ENCODE measurements at regions not wholly inside any gene's neighbourhood (a gene's known extent, or its start where the extent isn't known, plus 50 kb on each side); places are given as distances from the start of the nearest gene placed in this dataset.

- intact Hi-C loops (cut with micrococcal nuclease; ENCODE audit: unreplicated experiment), result no loop called here
- CTCF ChIA-PET, result no interaction called here
Observed at GRCh38 chr3:46113608-46114007, 86.3 kb upstream of the XCR1 start.

DNA sequence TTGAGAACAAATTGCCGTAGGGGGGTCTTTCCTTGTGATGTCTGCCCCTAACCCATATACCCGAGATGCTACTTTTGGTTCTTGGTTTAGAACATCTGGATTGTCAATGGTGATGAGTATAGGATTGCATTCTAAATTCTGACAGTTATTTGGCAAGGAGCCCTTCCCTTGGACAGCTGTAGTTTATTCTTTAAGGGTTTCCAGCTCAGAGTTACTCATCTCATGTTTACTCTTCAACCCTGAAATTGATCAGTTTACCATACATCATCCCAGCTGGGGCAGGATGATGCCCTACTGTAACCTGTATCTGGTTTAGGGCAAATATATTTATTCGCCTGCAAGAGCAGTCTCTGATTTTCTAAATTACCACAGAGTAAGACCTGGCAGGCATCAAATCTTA, 85.7 kb upstream of the XCR1 start:
- Histone ChIP-seq H3K27me3 (replicated peaks; ENCODE audit: insufficient read depth, low read depth, low read length, poor library complexity) (no peaks in the 10 kb centered on the region), H3K27ac (ENCODE audit: low read depth, low read length, poor library complexity, severe bottlenecking) (no peak overlapping the region), H3K36me3 (ENCODE audit: insufficient read depth, low read length, poor library complexity, severe bottlenecking) (no peaks in the 10 kb centered on the region), H3K9me3 (ENCODE audit: low read depth, low read length, poor library complexity, severe bottlenecking) (no peaks in the 10 kb centered on the region), H3K4me3 (ENCODE audit: low read depth, low read length, poor library complexity, severe bottlenecking) (no peak overlapping the region), H3K4me1 (ENCODE audit: insufficient read depth, low read length, poor library complexity, severe bottlenecking) (no peaks in the 10 kb centered on the region)
- BruUV-seq (replicated peaks), result no TSS peak
- ChIA-PET CTCF (no interaction called here), POLR2A (ENCODE audit: low non-redundant PET) (no interaction called here)
- intact Hi-C loops (cut with micrococcal nuclease; ENCODE audit: unreplicated experiment), result no loop called here
- no peak for DNase-seq (ENCODE audit: low spot score)
- no peak for TF ChIP-seq EZH2 (IDR thresholded peaks at IDR 0.05; ENCODE audit: borderline replicate concordance, low read depth, low read length, poor library complexity, severe bottlenecking)
- TF ChIP-seq, protein P1, sequence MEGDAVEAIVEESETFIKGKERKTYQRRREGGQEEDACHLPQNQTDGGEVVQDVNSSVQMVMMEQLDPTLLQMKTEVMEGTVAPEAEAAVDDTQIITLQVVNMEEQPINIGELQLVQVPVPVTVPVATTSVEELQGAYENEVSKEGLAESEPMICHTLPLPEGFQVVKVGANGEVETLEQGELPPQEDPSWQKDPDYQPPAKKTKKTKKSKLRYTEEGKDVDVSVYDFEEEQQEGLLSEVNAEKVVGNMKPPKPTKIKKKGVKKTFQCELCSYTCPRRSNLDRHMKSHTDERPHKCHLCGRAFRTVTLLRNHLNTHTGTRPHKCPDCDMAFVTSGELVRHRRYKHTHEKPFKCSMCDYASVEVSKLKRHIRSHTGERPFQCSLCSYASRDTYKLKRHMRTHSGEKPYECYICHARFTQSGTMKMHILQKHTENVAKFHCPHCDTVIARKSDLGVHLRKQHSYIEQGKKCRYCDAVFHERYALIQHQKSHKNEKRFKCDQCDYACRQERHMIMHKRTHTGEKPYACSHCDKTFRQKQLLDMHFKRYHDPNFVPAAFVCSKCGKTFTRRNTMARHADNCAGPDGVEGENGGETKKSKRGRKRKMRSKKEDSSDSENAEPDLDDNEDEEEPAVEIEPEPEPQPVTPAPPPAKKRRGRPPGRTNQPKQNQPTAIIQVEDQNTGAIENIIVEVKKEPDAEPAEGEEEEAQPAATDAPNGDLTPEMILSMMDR (conservative IDR thresholded peaks at IDR 0.05; ENCODE audit: low read depth, low read length), result no peak

More at GRCh38 chr3:46113608-46114007, 86.3 kb upstream of the XCR1 start:
- H3K4me3 ChIP-seq (ENCODE audit: low read depth, low read length, poor library complexity, severe bottlenecking), result no peak overlapping the region
- no peak for TF ChIP-seq EZH2 (IDR thresholded peaks at IDR 0.05; ENCODE audit: borderline replicate concordance, low read depth, low read length, poor library complexity, severe bottlenecking)
- TF ChIP-seq, protein P1 (conservative IDR thresholded peaks at IDR 0.05; ENCODE audit: low read depth, low read length), result no peak
- no peaks in the 10 kb centered on the region for H3K36me3 ChIP-seq (ENCODE audit: insufficient read depth, low read length, poor library complexity, severe bottlenecking)
- no peaks in the 10 kb centered on the region for H3K9me3 ChIP-seq (ENCODE audit: low read depth, low read length, poor library complexity, severe bottlenecking)
- no TSS peak for BruUV-seq (replicated peaks)
- H3K27me3 ChIP-seq (replicated peaks; ENCODE audit: insufficient read depth, low read depth, low read length, poor library complexity), result no peaks in the 10 kb centered on the region
- POLR2A ChIA-PET (ENCODE audit: low non-redundant PET), result no interaction called here
- no peaks in the 10 kb centered on the region for H3K4me1 ChIP-seq (ENCODE audit: insufficient read depth, low read length, poor library complexity, severe bottlenecking)
- H3K27ac ChIP-seq (ENCODE audit: low read depth, low read length, poor library complexity, severe bottlenecking), result no peak overlapping the region
- DNase-seq (ENCODE audit: low spot score), result no peak

- H3K4me3 ChIP-seq (ENCODE audit: low read depth, low read length, poor library complexity, severe bottlenecking), result no peak overlapping the region
- ChIA-PET POLR2A (ENCODE audit: low non-redundant PET) (no interaction called here), CTCF (no interaction called here)
- no peak for DNase-seq (ENCODE audit: low spot score)
- no peaks in the 10 kb centered on the region for H3K27me3 ChIP-seq (replicated peaks; ENCODE audit: insufficient read depth, low read depth, low read length, poor library complexity)
- no peak overlapping the region for H3K27ac ChIP-seq (ENCODE audit: low read depth, low read length, poor library complexity, severe bottlenecking)
- no peak for TF ChIP-seq EZH2 (IDR thresholded peaks at IDR 0.05; ENCODE audit: borderline replicate concordance, low read depth, low read length, poor library complexity, severe bottlenecking)
- intact Hi-C loops (cut with micrococcal nuclease; ENCODE audit: unreplicated experiment), result no loop called here
- H3K36me3 ChIP-seq (ENCODE audit: insufficient read depth, low read length, poor library complexity, severe bottlenecking), result no peaks in the 10 kb centered on the region
- no peaks in the 10 kb centered on the region for H3K9me3 ChIP-seq (ENCODE audit: low read depth, low read length, poor library complexity, severe bottlenecking)
- no TSS peak for BruUV-seq (replicated peaks)
- no peaks in the 10 kb centered on the region for H3K4me1 ChIP-seq (ENCODE audit: insufficient read depth, low read length, poor library complexity, severe bottlenecking)
Observed at GRCh38 chr3:46112296-46112695, 85.0 kb upstream of the XCR1 start.

DNA sequence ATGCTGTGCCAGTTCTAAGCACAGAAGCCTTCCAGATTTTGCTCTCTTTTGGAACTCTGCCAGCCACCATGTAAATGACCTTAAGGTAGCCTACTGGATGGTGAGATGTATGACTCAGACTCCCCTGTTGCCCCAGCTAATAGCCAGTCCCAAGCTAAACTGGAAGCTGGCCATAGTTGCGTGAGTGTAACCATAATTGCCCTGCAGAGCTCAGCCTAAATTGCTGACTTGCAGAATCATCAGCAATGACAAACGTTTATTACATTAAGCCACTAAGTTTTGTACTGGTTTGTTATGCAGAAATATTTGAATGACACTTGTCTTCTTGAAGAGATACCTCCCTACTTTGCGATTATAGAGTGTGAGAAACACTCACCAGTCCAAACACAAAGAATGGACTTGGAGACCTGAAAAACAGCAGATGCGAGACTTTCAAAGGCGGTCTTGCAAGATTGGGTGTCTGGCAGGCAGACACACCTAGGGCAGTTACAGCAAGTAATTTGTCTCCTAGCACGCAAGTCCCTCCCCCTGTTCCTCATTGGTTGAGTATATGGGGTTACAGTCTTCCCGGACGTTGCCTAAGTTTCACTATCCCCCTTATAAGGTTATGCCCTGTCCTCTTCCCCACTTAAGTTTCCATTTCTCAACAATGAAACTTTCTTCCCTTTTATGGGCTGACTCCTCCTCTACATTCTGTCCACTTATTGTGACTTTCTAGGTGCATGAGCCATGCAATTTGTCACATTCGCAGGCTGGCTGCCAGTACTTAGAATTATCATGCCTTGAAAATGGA, 83.6 kb upstream of the XCR1 start:
- ChIA-PET POLR2A (ENCODE audit: low non-redundant PET) (no interaction called here), CTCF (no interaction called here)
- TF ChIP-seq, protein P1 (conservative IDR thresholded peaks at IDR 0.05; ENCODE audit: low read depth, low read length), result no peak
- TF ChIP-seq EZH2 (IDR thresholded peaks at IDR 0.05; ENCODE audit: borderline replicate concordance, low read depth, low read length, poor library complexity, severe bottlenecking), result no peak
- no peak for DNase-seq (ENCODE audit: low spot score)
- intact Hi-C loops (cut with micrococcal nuclease; ENCODE audit: unreplicated experiment), result no loop called here
- H3K27me3 ChIP-seq (replicated peaks; ENCODE audit: insufficient read depth, low read depth, low read length, poor library complexity), result no peaks in the 10 kb centered on the region
- no peak overlapping the region for H3K27ac ChIP-seq (ENCODE audit: low read depth, low read length, poor library complexity, severe bottlenecking)
- no peaks in the 10 kb centered on the region for H3K4me1 ChIP-seq (ENCODE audit: insufficient read depth, low read length, poor library complexity, severe bottlenecking)
- H3K36me3 ChIP-seq (ENCODE audit: insufficient read depth, low read length, poor library complexity, severe bottlenecking), result no peaks in the 10 kb centered on the region
- no TSS peak for BruUV-seq (replicated peaks)
- H3K9me3 ChIP-seq (ENCODE audit: low read depth, low read length, poor library complexity, severe bottlenecking), result no peaks in the 10 kb centered on the region
- no peak overlapping the region for H3K4me3 ChIP-seq (ENCODE audit: low read depth, low read length, poor library complexity, severe bottlenecking)
